Right hindlimb (tissue), 1 donor: ENCODE measurements at regions not wholly inside any gene's neighbourhood (a gene's known extent, or its start where the extent isn't known, plus 50 kb on each side); places are given as distances from the start of the nearest gene placed in this dataset.
"Not testable (repeated sequence)": the region's sequence is repeated elsewhere in the genome, so short reads cannot be mapped to it uniquely, and the experiment has no call there.

ENCODE experiments used
- DNase-seq: peaks from one replicate; pipeline ENCODE4 v3.0.0-alpha.2; 2018

GRCh38 chr4:147173322-147173721, 227.7 kb upstream of the TTC29 start:
- no peak for DNase-seq

GRCh38 chr4:147173797-147174432, 228.3 kb upstream of the TTC29 start:
- DNase-seq, result peak; percentile 30

GRCh38 chr4:147174591-147174990, 228.9 kb upstream of the TTC29 start:
- DNase-seq, result no peak

GRCh38 chr4:147175460-147176025, 229.9 kb upstream of the TTC29 start:
- no peak for DNase-seq

GRCh38 chr4:147182041-147182440, 236.4 kb upstream of the TTC29 start:
- no peak for DNase-seq

GRCh38 chr4:147192679-147193078, 247.0 kb upstream of the TTC29 start:
- no peak for DNase-seq

GRCh38 chr4:147194114-147194513, 248.4 kb upstream of the TTC29 start:
- no peak for DNase-seq

GRCh38 chr4:147194604-147195003, 248.9 kb upstream of the TTC29 start:
- no peak for DNase-seq

- DNase-seq, result no peak
Measured at GRCh38 chr4:147195386-147195785, 249.7 kb upstream of the TTC29 start.

- no peak for DNase-seq
Measured at GRCh38 chr4:147198411-147199051, 252.9 kb upstream of the TTC29 start.

- no peak for DNase-seq
Measured at GRCh38 chr4:147201016-147201415, 255.4 kb upstream of the TTC29 start.

- no peak for DNase-seq
Measured at GRCh38 chr4:147206807-147207206, 261.1 kb upstream of the TTC29 start.

GRCh38 chr4:147207911-147208310, 262.2 kb upstream of the TTC29 start:
- DNase-seq, result no peak

GRCh38 chr4:147217655-147218054, 263.2 kb upstream of the EDNRA start:
- no peak for DNase-seq

- peak; percentile 21 for DNase-seq
Measured at GRCh38 chr4:147219145-147219544, 261.8 kb upstream of the EDNRA start.

- no peak for DNase-seq
Measured at GRCh38 chr4:147220833-147221232, 260.1 kb upstream of the EDNRA start.

GRCh38 chr4:147222906-147223305, 258.0 kb upstream of the EDNRA start:
- no peak for DNase-seq

- DNase-seq, result no peak
Measured at GRCh38 chr4:147223576-147223975, 257.3 kb upstream of the EDNRA start.

- no peak for DNase-seq
Measured at GRCh38 chr4:147236806-147237205, 244.1 kb upstream of the EDNRA start.

GRCh38 chr4:147244786-147245185, 236.1 kb upstream of the EDNRA start:
- no peak for DNase-seq

- DNase-seq, result no peak
Measured at GRCh38 chr4:147246096-147246495, 234.8 kb upstream of the EDNRA start.

- DNase-seq, result not testable (repeated sequence)
Measured at GRCh38 chr4:147246528-147246927, 234.4 kb upstream of the EDNRA start.

GRCh38 chr4:147247579-147247978, 233.3 kb upstream of the EDNRA start:
- DNase-seq, result no peak

- DNase-seq, result no peak
Measured at GRCh38 chr4:147250062-147250461, 230.8 kb upstream of the EDNRA start.

GRCh38 chr4:147255268-147255667, 225.6 kb upstream of the EDNRA start:
- DNase-seq, result not testable (repeated sequence)
